ENCODE measurements at regions not wholly inside any gene's neighbourhood (a gene's known extent, or its start where the extent isn't known, plus 50 kb on each side); places are given as distances from the start of the nearest gene placed in this dataset.

GRCh38 chr5:171695804-171696203 lies 89.8 kb upstream of the SMIM23 start:
- Histone ChIP-seq H3K4me2 (no peak overlapping the region), H3K4me3 (no peak overlapping the region), H3K4me1 (no peaks in the 10 kb centered on the region), H3K27ac (no peak overlapping the region), H3K9me3 (no peaks in the 10 kb centered on the region)
- ChIA-PET POLR2A (no interaction called here), CTCF (no interaction called here)
- TF ChIP-seq CHD4 (IDR thresholded peaks at IDR 0.05; ENCODE audit: borderline replicate concordance): no peak
- no peak for TF ChIP-seq RAD21 (conservative IDR thresholded peaks at IDR 0.05 in 1 of 2, IDR thresholded peaks at IDR 0.05 in 1 of 2)
- no peak for TF ChIP-seq RARB (CRISPR knock-in tag; IDR thresholded peaks at IDR 0.05)
- ATAC-seq (no peak), FAIRE-seq (no peak), DNase-seq (ENCODE audit: low read depth in 1 of 2, low spot score in 1 of 2) (no peak)
- 7% methylated on average over 2 of the region's 2 CpGs for WGBS (ENCODE audit: missing lambda C conversion rate)

- no peak for DNase-seq (ENCODE audit: low read depth in 1 of 2, low spot score in 1 of 2)
- H3K4me3 ChIP-seq: no peak overlapping the region
- 60% methylated on average over 18 of the region's 18 CpGs for WGBS (ENCODE audit: missing lambda C conversion rate)
- H3K27ac ChIP-seq: no peak overlapping the region
- no peak; a peak in 1 of 6 replicates for ATAC-seq
- no peak for TF ChIP-seq FOSB (CRISPR knock-in tag; IDR thresholded peaks at IDR 0.05)
- TF ChIP-seq NPAS2 (CRISPR knock-in tag; IDR thresholded peaks at IDR 0.05; ENCODE audit: borderline replicate concordance): no peak
- TF ChIP-seq HOXB5 (CRISPR knock-in tag; IDR thresholded peaks at IDR 0.05): no peak
- TF ChIP-seq PBX3 (IDR thresholded peaks at IDR 0.05): no peak
- TF ChIP-seq USF2 (IDR thresholded peaks at IDR 0.05): no peak
- no peak for TF ChIP-seq FOXS1 (CRISPR knock-in tag; IDR thresholded peaks at IDR 0.05)
- TF ChIP-seq ELK1 (IDR thresholded peaks at IDR 0.05; ENCODE audit: low read depth, low read length): no peak
- TF ChIP-seq ZSCAN20 (CRISPR knock-in tag; IDR thresholded peaks at IDR 0.05): no peak
- TF ChIP-seq HOXA7 (CRISPR knock-in tag; IDR thresholded peaks at IDR 0.05): no peak
- TF ChIP-seq HES2 (IDR thresholded peaks at IDR 0.05): no peak
- H3K4me1 ChIP-seq: no peaks in the 10 kb centered on the region
- H3K9me3 ChIP-seq: no peaks in the 10 kb centered on the region
- ChIA-PET CTCF (interaction anchor here (1.4 kb wide), 1 partner anchor 18 kb away, joined by 3 read pairs; no protein-coding TSS in a partner anchor), POLR2A (no interaction called here)
- FAIRE-seq: no peak
- H3K4me2 ChIP-seq: no peak overlapping the region
These were observed 88.2 kb upstream of the SMIM23 start for GRCh38 chr5:171697221-171698102.

GRCh38 chr5:171700318-171700912 lies 85.2 kb upstream of the SMIM23 start:
- H3K4me1 ChIP-seq: no peaks in the 10 kb centered on the region
- no peak for DNase-seq (ENCODE audit: low read depth in 1 of 2, low spot score in 1 of 2)
- ChIA-PET CTCF (interaction anchor here (0.6 kb wide), 1 partner anchor 22 kb away, joined by 5 read pairs; no protein-coding TSS in a partner anchor), POLR2A (no interaction called here)
- H3K27ac ChIP-seq: no peak overlapping the region
- H3K4me2 ChIP-seq: no peak overlapping the region
- no peak for TF ChIP-seq POLR2A (IDR thresholded peaks at IDR 0.05; ENCODE audit: low read length)
- no peak for TF ChIP-seq FOXS1 (CRISPR knock-in tag; IDR thresholded peaks at IDR 0.05)
- TF ChIP-seq E2F6 (IDR thresholded peaks at IDR 0.05; ENCODE audit: borderline replicate concordance, low read depth): no peak
- TF ChIP-seq EP300 (IDR thresholded peaks at IDR 0.05): no peak
- no peak for TF ChIP-seq HOXA7 (CRISPR knock-in tag; IDR thresholded peaks at IDR 0.05)
- TF ChIP-seq CEBPB (IDR thresholded peaks at IDR 0.05): no peak
- TF ChIP-seq EHF (CRISPR knock-in tag; IDR thresholded peaks at IDR 0.05): no peak
- TF ChIP-seq BCL3 (IDR thresholded peaks at IDR 0.05): no peak
- FAIRE-seq: no peak
- H3K9me3 ChIP-seq: no peaks in the 10 kb centered on the region
- H3K4me3 ChIP-seq: no peak overlapping the region
- no peak for ATAC-seq
- 42% methylated on average over 2 of the region's 2 CpGs for WGBS (ENCODE audit: missing lambda C conversion rate)
